ENCODE measurements at regions not wholly inside any gene's neighbourhood (a gene's known extent, or its start where the extent isn't known, plus 50 kb on each side); places are given as distances from the start of the nearest gene placed in this dataset.
A peak's percentile ranks its signal among the peaks of the same experiment; 100 is the strongest.

DNA sequence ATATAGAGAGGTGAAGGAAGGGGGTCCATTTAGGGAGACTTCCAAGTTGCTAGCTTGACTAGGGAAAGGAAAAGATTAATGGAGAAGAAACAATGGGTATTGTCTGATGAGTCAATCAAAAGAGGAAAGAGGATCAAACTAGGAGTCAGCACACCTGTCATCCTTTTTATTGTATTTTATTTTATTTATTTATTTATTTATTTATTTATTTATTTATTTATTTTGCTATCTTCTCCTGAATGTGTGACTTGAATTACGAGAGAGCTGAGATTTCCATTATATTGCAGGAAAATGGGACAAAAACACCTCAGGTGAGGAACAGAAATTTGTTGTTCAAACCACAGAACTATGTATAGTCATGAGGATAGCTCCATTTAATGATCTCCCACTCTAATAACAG lies 58.9 kb downstream of the NUDT11 start:
- Histone ChIP-seq H3K9ac (ENCODE audit: low read length in 3 of 3) (no peak overlapping the region), H3K27me3 (ENCODE audit: control insufficient read depth, insufficient read depth, low read length) (no peaks in the 10 kb centered on the region), H3K36me3 (ENCODE audit: control insufficient read depth in 2 of 3, insufficient read depth in 3 of 3, low read length in 3 of 3) (no peaks in the 10 kb centered on the region), H3K27ac (ENCODE audit: low read depth in 2 of 2, low read length in 2 of 2) (no peak overlapping the region), H3K9me3 (ENCODE audit: control insufficient read depth in 2 of 3, insufficient read depth in 1 of 3, low read length in 3 of 3) (no peaks in the 10 kb centered on the region), H3K4me3 (ENCODE audit: low read length in 3 of 3) (no peak overlapping the region), H3K4me1 (ENCODE audit: control insufficient read depth in 2 of 3, insufficient read depth in 2 of 3, low read depth in 1 of 3, low read length in 3 of 3) (no peaks in the 10 kb centered on the region)
- FAIRE-seq (no peak), DNase-seq (no peak)
- intact Hi-C loops (cut with DNase I): no loop called here
- TF ChIP-seq, protein P1, sequence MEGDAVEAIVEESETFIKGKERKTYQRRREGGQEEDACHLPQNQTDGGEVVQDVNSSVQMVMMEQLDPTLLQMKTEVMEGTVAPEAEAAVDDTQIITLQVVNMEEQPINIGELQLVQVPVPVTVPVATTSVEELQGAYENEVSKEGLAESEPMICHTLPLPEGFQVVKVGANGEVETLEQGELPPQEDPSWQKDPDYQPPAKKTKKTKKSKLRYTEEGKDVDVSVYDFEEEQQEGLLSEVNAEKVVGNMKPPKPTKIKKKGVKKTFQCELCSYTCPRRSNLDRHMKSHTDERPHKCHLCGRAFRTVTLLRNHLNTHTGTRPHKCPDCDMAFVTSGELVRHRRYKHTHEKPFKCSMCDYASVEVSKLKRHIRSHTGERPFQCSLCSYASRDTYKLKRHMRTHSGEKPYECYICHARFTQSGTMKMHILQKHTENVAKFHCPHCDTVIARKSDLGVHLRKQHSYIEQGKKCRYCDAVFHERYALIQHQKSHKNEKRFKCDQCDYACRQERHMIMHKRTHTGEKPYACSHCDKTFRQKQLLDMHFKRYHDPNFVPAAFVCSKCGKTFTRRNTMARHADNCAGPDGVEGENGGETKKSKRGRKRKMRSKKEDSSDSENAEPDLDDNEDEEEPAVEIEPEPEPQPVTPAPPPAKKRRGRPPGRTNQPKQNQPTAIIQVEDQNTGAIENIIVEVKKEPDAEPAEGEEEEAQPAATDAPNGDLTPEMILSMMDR (IDR thresholded peaks at IDR 0.05; ENCODE audit: borderline replicate concordance, extremely low read depth, insufficient read depth): no peak

DNA sequence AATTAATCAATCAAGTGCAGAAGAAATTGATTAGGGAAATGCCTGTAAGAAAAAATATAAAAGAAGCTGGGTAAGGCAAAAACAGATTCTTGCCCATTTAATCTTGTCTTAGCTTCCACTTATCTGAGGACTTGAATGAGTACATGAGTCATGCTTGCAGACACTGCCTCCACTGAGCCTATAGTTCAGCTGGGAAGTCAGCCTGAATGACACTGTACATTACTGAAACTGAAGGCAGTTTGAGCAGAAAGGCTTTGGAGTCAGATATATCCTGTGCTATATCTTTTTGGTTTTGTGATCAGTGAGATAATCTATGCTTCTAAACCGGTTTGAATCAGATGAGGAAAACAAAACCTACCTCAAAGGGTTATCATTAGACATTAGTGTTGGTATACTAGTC lies 61.3 kb downstream of the NUDT11 start:
- H3K9ac ChIP-seq (ENCODE audit: low read length in 3 of 3): no peak overlapping the region
- FAIRE-seq: no peak

DNA sequence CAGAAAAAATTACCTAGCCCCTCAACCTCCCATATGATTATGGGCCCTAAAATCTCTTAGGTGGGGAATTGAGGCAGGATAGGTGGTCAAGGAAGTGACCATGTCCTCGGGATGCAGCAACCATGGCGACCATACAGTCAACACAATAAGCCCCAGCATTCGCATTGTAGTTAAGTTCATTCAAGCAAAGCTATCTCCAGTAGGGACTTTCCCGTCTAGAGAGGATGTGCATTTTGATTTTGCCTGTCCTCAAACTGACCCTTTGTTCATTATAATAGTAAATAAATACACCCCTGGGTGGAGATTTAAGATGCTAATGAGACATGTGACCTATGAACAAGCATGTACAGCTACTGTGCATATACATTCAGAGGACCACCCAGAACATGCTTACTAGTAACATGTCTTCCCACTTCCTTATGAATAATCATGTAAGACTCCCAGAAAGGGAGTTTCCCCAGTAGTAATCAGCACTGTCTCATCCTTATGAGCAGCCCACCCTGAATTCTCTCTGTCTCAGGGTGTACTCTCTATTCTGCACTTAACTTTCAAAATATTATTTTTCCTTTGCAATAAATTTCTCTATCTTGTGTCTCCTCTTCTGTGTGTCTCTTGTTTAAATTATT lies 74.3 kb downstream of the NUDT11 start:
- H3K27ac ChIP-seq (ENCODE audit: low read depth in 2 of 2, low read length in 2 of 2): no peak overlapping the region
- H3K36me3 ChIP-seq (ENCODE audit: control insufficient read depth in 2 of 3, insufficient read depth in 3 of 3, low read length in 3 of 3): no peaks in the 10 kb centered on the region
- FAIRE-seq (no peak), DNase-seq (no peak)
- intact Hi-C loops (cut with DNase I): no loop called here
- H3K4me3 ChIP-seq (ENCODE audit: low read length in 3 of 3): no peak overlapping the region
- H3K9me3 ChIP-seq (ENCODE audit: control insufficient read depth in 2 of 3, insufficient read depth in 1 of 3, low read length in 3 of 3): no peaks in the 10 kb centered on the region
- H3K4me1 ChIP-seq (ENCODE audit: control insufficient read depth in 2 of 3, insufficient read depth in 2 of 3, low read depth in 1 of 3, low read length in 3 of 3): no peaks in the 10 kb centered on the region
- H3K27me3 ChIP-seq (ENCODE audit: control insufficient read depth, insufficient read depth, low read length): no peaks in the 10 kb centered on the region
- H3K9ac ChIP-seq (ENCODE audit: low read length in 3 of 3): no peak overlapping the region
- TF ChIP-seq, protein P1 (IDR thresholded peaks at IDR 0.05; ENCODE audit: borderline replicate concordance, extremely low read depth, insufficient read depth): no peak

More for the DNA sequence above, 61.3 kb downstream of the NUDT11 start:
- Histone ChIP-seq H3K4me3 (ENCODE audit: low read length in 3 of 3) (no peak overlapping the region), H3K4me1 (ENCODE audit: control insufficient read depth in 2 of 3, insufficient read depth in 2 of 3, low read depth in 1 of 3, low read length in 3 of 3) (no peaks in the 10 kb centered on the region), H3K27ac (ENCODE audit: low read depth in 2 of 2, low read length in 2 of 2) (no peak overlapping the region), H3K36me3 (ENCODE audit: control insufficient read depth in 2 of 3, insufficient read depth in 3 of 3, low read length in 3 of 3) (no peaks in the 10 kb centered on the region), H3K9me3 (ENCODE audit: control insufficient read depth in 2 of 3, insufficient read depth in 1 of 3, low read length in 3 of 3) (no peaks in the 10 kb centered on the region), H3K27me3 (ENCODE audit: control insufficient read depth, insufficient read depth, low read length) (no peaks in the 10 kb centered on the region)
- TF ChIP-seq, protein P1 (IDR thresholded peaks at IDR 0.05; ENCODE audit: borderline replicate concordance, extremely low read depth, insufficient read depth): no peak
- no peak for DNase-seq
- intact Hi-C loops (cut with DNase I): no loop called here

DNA sequence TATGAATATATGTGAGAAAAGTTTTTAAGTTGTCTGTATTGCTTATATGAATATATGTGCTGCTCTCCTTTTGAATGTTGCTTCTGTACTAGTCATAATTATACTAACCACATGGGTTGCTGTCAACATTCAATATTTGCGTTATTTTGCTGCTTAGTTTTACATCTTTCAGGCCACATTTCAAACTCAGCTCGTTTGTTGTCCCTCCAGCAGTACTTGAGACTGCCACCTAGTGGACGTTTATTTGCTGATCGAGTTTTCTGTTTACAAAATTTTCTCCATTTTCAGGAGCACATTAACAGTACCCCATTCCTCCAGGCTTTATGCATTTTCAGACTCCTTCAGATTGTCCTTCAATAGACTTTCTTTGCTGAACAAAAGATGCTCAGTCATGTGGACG lies 75.8 kb downstream of the NUDT11 start:
- Histone ChIP-seq H3K27ac (ENCODE audit: low read depth in 2 of 2, low read length in 2 of 2) (no peak overlapping the region), H3K27me3 (ENCODE audit: control insufficient read depth, insufficient read depth, low read length) (no peaks in the 10 kb centered on the region), H3K9me3 (ENCODE audit: control insufficient read depth in 2 of 3, insufficient read depth in 1 of 3, low read length in 3 of 3) (no peaks in the 10 kb centered on the region), H3K9ac (ENCODE audit: low read length in 3 of 3) (no peak overlapping the region), H3K4me3 (ENCODE audit: low read length in 3 of 3) (no peak overlapping the region), H3K4me1 (ENCODE audit: control insufficient read depth in 2 of 3, insufficient read depth in 2 of 3, low read depth in 1 of 3, low read length in 3 of 3) (no peaks in the 10 kb centered on the region), H3K36me3 (ENCODE audit: control insufficient read depth in 2 of 3, insufficient read depth in 3 of 3, low read length in 3 of 3) (no peaks in the 10 kb centered on the region)
- intact Hi-C loops (cut with DNase I): no loop called here
- FAIRE-seq: peak; percentile 91
- peak in 2 of 5 donors; percentile 43 to 60 for DNase-seq
- TF ChIP-seq, protein P1 (IDR thresholded peaks at IDR 0.05; ENCODE audit: borderline replicate concordance, extremely low read depth, insufficient read depth): peak; percentile 42
